Type B pancreatic cell (in vitro differentiated cells): ENCODE measurements at regions not wholly inside any gene's neighbourhood (a gene's known extent, or its start where the extent isn't known, plus 50 kb on each side); places are given as distances from the start of the nearest gene placed in this dataset.
"Not testable (repeated sequence)": the region's sequence is repeated elsewhere in the genome, so short reads cannot be mapped to it uniquely, and the experiment has no call there.

Experiments used
- DNase-seq: peaks from one replicate; pipeline ENCODE4 v3.0.0; 2021; ENCODE audit warnings: mixed read lengths; ENCODE audit not compliant: unreplicated experiment; ENCODE audit errors: extremely low spot score
- H3K27ac Mint-ChIP-seq: 2 replicates; pipeline ENCODE4 v1.8.0; 2021; ENCODE audit warnings: mild to moderate bottlenecking, mixed read lengths
- H3K27me3 Mint-ChIP-seq: 2 replicates; pipeline ENCODE4 v1.8.0; 2021; ENCODE audit warnings: mixed read lengths
- H3K36me3 Mint-ChIP-seq: 2 replicates; pipeline ENCODE4 v1.8.0; 2021; ENCODE audit warnings: mixed read lengths
- H3K4me1 Mint-ChIP-seq: one replicate; pipeline ENCODE4 v1.8.0; 2021; ENCODE audit warnings: mixed read lengths; ENCODE audit not compliant: unreplicated experiment
- H3K4me3 Mint-ChIP-seq: 2 replicates; pipeline ENCODE4 v1.8.0; 2021; ENCODE audit warnings: mild to moderate bottlenecking, mixed read lengths
- H3K9me3 Mint-ChIP-seq: 2 replicates; pipeline ENCODE4 v1.8.0; 2021; ENCODE audit warnings: mixed read lengths
- TF ChIP-seq, protein P1 (sequence below): fragments of 200-600 bp; sonication (generic); conservative IDR thresholded peaks from 2 replicates; pipeline ENCODE4 v1.5.0; 2021; ENCODE audit warnings: antibody characterized with exemption, mild to moderate bottlenecking

DNA sequence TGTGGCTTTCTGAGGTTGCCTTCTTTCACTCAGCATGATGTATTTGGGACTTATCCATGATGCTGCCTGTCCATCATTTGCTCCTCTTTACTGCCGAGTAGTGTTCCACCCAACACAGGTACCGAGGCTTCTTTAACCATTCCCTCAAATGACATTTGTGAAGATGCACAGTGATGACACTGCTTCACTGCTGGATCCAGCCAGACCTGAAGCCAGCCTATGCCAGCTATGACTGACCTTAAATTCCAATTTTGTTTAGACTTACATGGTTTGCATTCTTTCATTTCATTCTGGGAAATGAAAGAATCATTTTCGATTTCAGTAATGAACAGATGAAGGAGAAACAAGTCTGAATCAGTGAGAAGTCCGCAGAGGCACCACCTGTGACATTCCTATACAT, 271.0 kb downstream of the AACS start:
- Mint-ChIP-seq H3K4me1 (peaks cover 5% of the 10 kb centered on the region), H3K27me3 (peaks cover 44% of the 10 kb centered on the region), H3K36me3 (no peaks in the 10 kb centered on the region), H3K27ac (no peak overlapping the region), H3K9me3 (no peaks in the 10 kb centered on the region), H3K4me3 (no peak overlapping the region)
- DNase-seq: no peak
- TF ChIP-seq, protein P1, sequence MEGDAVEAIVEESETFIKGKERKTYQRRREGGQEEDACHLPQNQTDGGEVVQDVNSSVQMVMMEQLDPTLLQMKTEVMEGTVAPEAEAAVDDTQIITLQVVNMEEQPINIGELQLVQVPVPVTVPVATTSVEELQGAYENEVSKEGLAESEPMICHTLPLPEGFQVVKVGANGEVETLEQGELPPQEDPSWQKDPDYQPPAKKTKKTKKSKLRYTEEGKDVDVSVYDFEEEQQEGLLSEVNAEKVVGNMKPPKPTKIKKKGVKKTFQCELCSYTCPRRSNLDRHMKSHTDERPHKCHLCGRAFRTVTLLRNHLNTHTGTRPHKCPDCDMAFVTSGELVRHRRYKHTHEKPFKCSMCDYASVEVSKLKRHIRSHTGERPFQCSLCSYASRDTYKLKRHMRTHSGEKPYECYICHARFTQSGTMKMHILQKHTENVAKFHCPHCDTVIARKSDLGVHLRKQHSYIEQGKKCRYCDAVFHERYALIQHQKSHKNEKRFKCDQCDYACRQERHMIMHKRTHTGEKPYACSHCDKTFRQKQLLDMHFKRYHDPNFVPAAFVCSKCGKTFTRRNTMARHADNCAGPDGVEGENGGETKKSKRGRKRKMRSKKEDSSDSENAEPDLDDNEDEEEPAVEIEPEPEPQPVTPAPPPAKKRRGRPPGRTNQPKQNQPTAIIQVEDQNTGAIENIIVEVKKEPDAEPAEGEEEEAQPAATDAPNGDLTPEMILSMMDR: no peak

DNA sequence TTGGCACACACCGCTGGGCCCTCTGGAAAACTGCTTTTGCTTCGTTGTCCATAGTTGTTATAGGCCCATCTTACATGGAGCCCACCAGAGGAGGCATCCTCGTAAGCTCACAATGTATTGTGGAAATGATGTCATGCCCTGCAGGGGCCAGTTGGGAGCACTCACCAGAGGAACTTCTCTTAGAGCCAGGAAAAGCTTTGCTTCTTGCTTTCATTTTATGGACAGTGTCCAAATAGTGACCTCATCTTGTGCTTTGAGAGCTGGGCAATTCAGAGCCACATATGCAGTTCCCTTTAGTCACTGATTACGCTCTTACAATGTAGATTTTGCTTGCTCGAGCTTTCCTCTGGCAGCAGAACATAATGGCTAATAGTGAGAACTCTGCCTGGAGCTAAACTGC, 275.6 kb downstream of the AACS start:
- no peak for DNase-seq
- Mint-ChIP-seq H3K27ac (peak overlapping the region; percentile 27), H3K36me3 (no peaks in the 10 kb centered on the region), H3K4me3 (no peak overlapping the region), H3K27me3 (peaks cover 40% of the 10 kb centered on the region), H3K9me3 (no peaks in the 10 kb centered on the region), H3K4me1 (peaks cover 5% of the 10 kb centered on the region)
- TF ChIP-seq, protein P1: no peak

DNA sequence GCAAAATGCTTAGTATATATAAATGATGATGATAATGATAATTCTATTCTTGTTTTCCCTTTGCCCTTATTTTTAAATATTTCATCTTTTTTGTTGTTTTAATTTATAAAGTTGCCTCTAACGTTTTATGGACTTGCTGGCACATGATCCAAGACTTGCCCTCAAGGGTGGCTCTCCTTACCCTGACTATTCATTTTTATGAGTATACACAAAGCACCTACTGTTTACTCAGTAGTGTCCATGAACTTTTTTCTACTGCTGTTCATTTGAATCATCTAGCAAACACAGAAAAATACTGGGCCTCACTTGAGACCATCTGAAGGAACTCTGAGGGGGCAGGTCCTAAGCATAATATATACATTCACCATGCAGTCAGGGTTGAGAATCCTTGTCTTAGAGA, 276.2 kb downstream of the AACS start:
- H3K27me3 Mint-ChIP-seq: peaks cover 38% of the 10 kb centered on the region
- no peak overlapping the region for H3K27ac Mint-ChIP-seq
- no peaks in the 10 kb centered on the region for H3K36me3 Mint-ChIP-seq
- DNase-seq: no peak
- H3K9me3 Mint-ChIP-seq: no peaks in the 10 kb centered on the region
- TF ChIP-seq, protein P1: no peak
- H3K4me1 Mint-ChIP-seq: peaks cover 5% of the 10 kb centered on the region
- no peak overlapping the region for H3K4me3 Mint-ChIP-seq

DNA sequence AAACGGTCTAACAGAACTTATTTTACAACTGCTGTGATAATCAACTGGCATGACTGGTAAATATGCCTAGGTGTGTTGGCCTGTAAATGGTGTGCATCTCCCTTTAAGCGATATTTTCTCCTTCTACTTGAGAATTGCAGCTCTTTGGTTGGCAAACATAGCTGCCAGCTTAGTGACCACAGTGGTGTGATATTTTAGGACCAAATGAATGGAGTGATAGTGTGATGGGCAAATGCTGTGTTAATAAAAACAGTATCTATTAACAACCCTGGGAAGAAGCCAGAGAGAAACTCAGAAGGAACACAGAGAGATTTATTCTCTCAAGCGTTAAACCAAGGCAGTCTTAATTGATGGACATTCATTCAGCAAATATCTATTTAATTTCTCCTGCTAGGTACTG, 278.4 kb downstream of the AACS start:
- TF ChIP-seq, protein P1: no peak
- Mint-ChIP-seq H3K27ac (no peak overlapping the region), H3K4me3 (no peak overlapping the region), H3K9me3 (no peaks in the 10 kb centered on the region), H3K36me3 (no peaks in the 10 kb centered on the region), H3K4me1 (peaks cover 5% of the 10 kb centered on the region), H3K27me3 (peaks cover 35% of the 10 kb centered on the region)
- DNase-seq: no peak

DNA sequence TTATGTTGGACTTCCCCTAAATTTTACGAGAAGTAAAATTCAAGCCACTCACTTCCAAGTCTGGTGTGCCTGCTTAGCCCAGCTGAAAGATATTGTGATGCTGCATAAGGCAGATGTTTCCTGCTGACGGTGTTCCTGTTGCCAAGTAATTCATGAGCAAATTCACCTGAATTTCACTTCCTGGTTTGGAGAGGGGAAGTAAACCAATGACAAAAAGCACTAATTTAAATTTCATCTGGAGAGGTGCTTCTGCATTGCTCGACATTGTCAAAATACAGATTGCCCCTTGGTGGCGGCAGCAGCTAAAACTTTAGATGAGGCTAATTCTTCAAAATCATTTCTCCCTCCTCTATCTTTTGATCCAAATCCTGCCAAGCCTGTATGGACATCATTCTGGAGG, 281.1 kb downstream of the AACS start:
- DNase-seq: no peak
- no peaks in the 10 kb centered on the region for H3K9me3 Mint-ChIP-seq
- no peak overlapping the region for H3K27ac Mint-ChIP-seq
- H3K27me3 Mint-ChIP-seq: peaks cover 38% of the 10 kb centered on the region
- H3K4me3 Mint-ChIP-seq: no peak overlapping the region
- H3K4me1 Mint-ChIP-seq: no peaks in the 10 kb centered on the region
- H3K36me3 Mint-ChIP-seq: no peaks in the 10 kb centered on the region
- TF ChIP-seq, protein P1: no peak

DNA sequence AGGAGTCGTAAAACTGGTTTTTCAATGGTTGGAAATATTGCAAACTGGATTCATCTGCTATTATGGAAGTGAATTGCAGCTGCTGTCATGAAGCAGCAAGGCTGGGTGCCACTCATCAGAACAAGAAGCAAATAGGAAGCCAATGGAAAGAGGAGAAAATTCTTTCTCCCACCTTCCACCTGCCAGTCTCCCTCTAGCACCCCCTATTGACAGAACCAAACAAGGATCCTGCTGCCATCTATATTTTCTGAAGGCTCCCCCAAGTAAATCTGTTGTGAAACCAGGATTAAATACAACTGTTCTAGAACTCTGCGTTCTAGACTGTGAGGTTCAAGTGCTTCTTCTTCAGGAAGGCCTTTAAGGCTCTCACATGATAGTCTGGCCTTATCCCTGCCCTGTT, 286.6 kb downstream of the AACS start:
- no peaks in the 10 kb centered on the region for H3K36me3 Mint-ChIP-seq
- no peak overlapping the region for H3K27ac Mint-ChIP-seq
- no peak overlapping the region for H3K4me3 Mint-ChIP-seq
- peaks cover 10% of the 10 kb centered on the region for H3K27me3 Mint-ChIP-seq
- no peaks in the 10 kb centered on the region for H3K9me3 Mint-ChIP-seq
- TF ChIP-seq, protein P1: no peak
- DNase-seq: no peak
- peaks cover 8% of the 10 kb centered on the region for H3K4me1 Mint-ChIP-seq

DNA sequence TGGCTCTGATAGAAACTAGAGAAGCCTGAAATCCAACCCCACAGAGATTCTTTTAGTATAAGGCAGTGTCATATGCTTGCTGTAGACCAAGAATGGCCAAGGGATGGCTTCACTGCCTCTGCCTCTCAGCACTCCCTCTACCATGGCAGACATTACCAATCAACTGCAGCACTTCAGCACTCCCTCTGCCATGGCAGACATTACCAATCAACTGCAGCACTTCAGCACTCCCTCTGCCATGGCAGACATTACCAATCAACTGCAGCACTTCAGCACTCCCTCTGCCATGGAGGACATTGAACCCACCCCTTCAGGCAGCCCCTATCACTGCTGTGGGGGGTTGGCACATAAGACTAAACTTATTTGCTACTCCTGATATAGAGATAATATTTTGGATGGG, 287.8 kb downstream of the AACS start:
- H3K36me3 Mint-ChIP-seq, H3K27me3 Mint-ChIP-seq, DNase-seq, H3K9me3 Mint-ChIP-seq, H3K4me3 Mint-ChIP-seq, H3K27ac Mint-ChIP-seq, H3K4me1 Mint-ChIP-seq: not testable (repeated sequence)
